Amniotic epithelial cell (primary cell): ENCODE measurements at regions not wholly inside any gene's neighbourhood (a gene's known extent, or its start where the extent isn't known, plus 50 kb on each side); places are given as distances from the start of the nearest gene placed in this dataset.

ENCODE experiments used
- DNase-seq: peaks from one replicate; pipeline ENCODE4 v3.0.0-alpha.2; 2010; ENCODE audit warnings: low read depth

- DNase-seq, result no peak
These were observed 51.4 kb upstream of the ANO1 start for GRCh38 chr11:70026726-70027125.

- no peak for DNase-seq
These were observed 50.7 kb upstream of the ANO1 start for GRCh38 chr11:70027451-70027850.

DNA sequence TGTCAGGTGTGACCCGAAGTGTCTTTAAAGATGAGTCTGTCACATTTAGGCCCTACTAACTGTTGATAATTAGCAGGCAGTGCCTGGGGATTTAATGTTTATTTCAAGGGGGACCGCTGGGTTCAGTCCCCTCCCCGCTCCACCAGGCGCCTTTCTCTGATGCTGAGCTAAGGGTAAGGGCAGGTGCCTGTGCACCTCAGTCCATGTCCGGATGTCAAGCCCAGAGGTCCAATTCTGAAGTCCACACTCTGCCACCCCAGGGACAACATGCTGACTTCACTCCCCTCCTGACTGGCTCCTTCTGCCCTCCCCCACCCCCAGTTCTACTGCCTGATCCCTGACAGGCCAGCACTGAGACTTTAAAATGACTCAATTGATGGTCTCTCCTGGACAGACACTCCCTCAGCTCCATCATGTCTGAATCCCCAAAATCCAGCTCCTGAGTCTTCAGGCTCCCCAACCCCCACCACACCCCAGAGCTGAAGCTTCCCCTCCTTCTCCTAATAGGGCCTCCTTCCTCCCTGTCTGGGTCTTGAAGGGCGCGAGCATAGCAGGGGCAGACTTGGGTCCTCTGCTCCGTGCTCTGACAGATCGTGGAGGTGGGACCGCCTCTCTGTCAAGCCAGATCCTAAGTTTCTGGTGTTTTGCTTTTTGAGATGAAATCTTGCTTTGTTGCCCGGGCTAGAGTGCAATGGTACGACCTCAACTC is 49.8 kb upstream of the ANO1 start:
- DNase-seq, result no peak
